ENCODE measurements at regions not wholly inside any gene's neighbourhood (a gene's known extent, or its start where the extent isn't known, plus 50 kb on each side); places are given as distances from the start of the nearest gene placed in this dataset.

DNA sequence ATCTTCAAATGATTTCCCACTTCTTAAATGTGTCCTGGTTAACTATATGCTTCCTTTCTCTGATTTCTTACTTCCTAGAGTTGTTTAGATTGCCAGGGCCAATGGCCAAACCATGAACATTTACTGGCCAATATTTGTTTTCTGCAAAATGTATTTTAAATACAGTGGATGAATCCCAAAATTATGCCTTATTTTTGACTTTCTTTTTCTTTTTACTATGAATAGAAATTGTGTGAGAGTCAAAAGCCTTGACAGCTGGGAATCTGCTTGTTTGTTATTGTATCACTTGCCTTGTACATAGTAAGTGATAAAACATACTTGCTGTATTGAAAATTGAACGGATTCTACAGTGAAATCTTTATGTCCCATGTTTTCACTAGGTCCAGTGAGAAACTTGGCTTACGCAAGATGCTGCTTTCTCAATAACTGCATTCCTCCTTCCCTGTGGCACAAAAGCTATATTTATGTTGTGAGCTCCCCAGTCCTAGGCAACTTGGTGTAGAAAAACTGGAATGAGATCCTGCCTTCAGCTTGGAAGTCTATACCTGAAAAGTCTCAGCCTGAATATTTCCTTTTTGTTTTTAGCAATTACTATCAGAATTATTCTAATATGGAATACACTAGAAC, 295.2 kb downstream of the EPHA7 start:
- TF ChIP-seq REST (IDR thresholded peaks at IDR 0.05; ENCODE audit: borderline replicate concordance): no peak
- TF ChIP-seq POLR2AphosphoS5 (IDR thresholded peaks at IDR 0.05): no peak
- no peak for TF ChIP-seq SMC3 (conservative IDR thresholded peaks at IDR 0.05; ENCODE audit: poor library complexity)
- no peak for TF ChIP-seq EZH2 (IDR thresholded peaks at IDR 0.05; ENCODE audit: borderline replicate concordance, insufficient read depth, low read length, poor library complexity, severe bottlenecking)
- TF ChIP-seq RAD21 (conservative IDR thresholded peaks at IDR 0.05): no peak
- TF ChIP-seq MXI1 (conservative IDR thresholded peaks at IDR 0.05; ENCODE audit: poor library complexity, severe bottlenecking): no peak
- no peak for TF ChIP-seq TAF1 (IDR thresholded peaks at IDR 0.05; ENCODE audit: low read depth)
- TF ChIP-seq CTCF (IDR thresholded peaks at IDR 0.05; ENCODE audit: poor library complexity, severe bottlenecking): no peak
- no peak for TF ChIP-seq EP300 (conservative IDR thresholded peaks at IDR 0.05; ENCODE audit: poor library complexity, severe bottlenecking)
- H2AFZ ChIP-seq (ENCODE audit: low read depth, low read length): no peak overlapping the region
- H3K27ac ChIP-seq (ENCODE audit: low read length): no peak overlapping the region
- H3K4me3 ChIP-seq (ENCODE audit: low read length): no peak overlapping the region
- no peaks in the 10 kb centered on the region for H3K36me3 ChIP-seq (ENCODE audit: insufficient read depth, low read length)
- no peaks in the 10 kb centered on the region for H3K79me2 ChIP-seq (replicated peaks; ENCODE audit: insufficient read depth, low read length)
- H3K9me3 ChIP-seq (ENCODE audit: low read length): peaks cover 7% of the 10 kb centered on the region
- no peaks in the 10 kb centered on the region for H3K27me3 ChIP-seq (ENCODE audit: insufficient read depth, low read depth, low read length)
- no peak overlapping the region for H3K9ac ChIP-seq (ENCODE audit: low read length)
- no peaks in the 10 kb centered on the region for H4K20me1 ChIP-seq (ENCODE audit: insufficient read depth)
- H3K4me2 ChIP-seq (ENCODE audit: low read length): no peak overlapping the region
- no peaks in the 10 kb centered on the region for H3F3A ChIP-seq (ENCODE audit: insufficient read depth, low read length, poor library complexity, severe bottlenecking)
- H3K9me2 ChIP-seq (ENCODE audit: insufficient read depth, low read length): no peaks in the 10 kb centered on the region

DNA sequence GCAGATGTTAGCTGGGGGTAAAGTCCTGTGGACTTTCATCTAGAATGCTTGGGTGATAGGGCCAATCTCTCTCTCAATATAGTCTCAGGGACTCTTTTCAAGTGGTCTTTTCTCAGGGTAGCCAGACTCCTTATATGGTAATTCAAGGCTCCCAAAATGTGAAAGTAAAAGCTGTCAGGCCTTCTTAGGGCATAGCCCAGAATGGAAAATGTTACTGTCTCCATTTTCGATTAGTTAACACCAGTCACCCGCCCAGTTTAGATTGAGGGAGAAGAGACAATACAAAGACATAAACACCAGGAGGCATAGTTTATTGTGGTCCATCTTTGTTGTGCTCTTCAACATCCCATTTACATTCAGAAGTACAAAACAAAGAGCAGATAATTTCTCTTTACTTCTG, 295.8 kb downstream of the EPHA7 start:
- Histone ChIP-seq H3K79me2 (replicated peaks; ENCODE audit: insufficient read depth, low read length) (no peaks in the 10 kb centered on the region), H3K36me3 (ENCODE audit: insufficient read depth, low read length) (no peaks in the 10 kb centered on the region), H3K9me2 (ENCODE audit: insufficient read depth, low read length) (no peaks in the 10 kb centered on the region), H3K9ac (ENCODE audit: low read length) (no peak overlapping the region), H4K20me1 (ENCODE audit: insufficient read depth) (no peaks in the 10 kb centered on the region), H3K4me3 (ENCODE audit: low read length) (no peak overlapping the region), H3K9me3 (ENCODE audit: low read length) (peaks cover 7% of the 10 kb centered on the region), H2AFZ (ENCODE audit: low read depth, low read length) (no peak overlapping the region), H3F3A (ENCODE audit: insufficient read depth, low read length, poor library complexity, severe bottlenecking) (no peaks in the 10 kb centered on the region), H3K4me2 (ENCODE audit: low read length) (no peak overlapping the region), H3K27me3 (ENCODE audit: insufficient read depth, low read depth, low read length) (no peaks in the 10 kb centered on the region), H3K27ac (ENCODE audit: low read length) (no peak overlapping the region)
- TF ChIP-seq SMC3 (conservative IDR thresholded peaks at IDR 0.05; ENCODE audit: poor library complexity) (no peak), POLR2AphosphoS5 (IDR thresholded peaks at IDR 0.05) (no peak), TAF1 (IDR thresholded peaks at IDR 0.05; ENCODE audit: low read depth) (no peak), EZH2 (IDR thresholded peaks at IDR 0.05; ENCODE audit: borderline replicate concordance, insufficient read depth, low read length, poor library complexity, severe bottlenecking) (no peak), RAD21 (conservative IDR thresholded peaks at IDR 0.05) (no peak), CTCF (IDR thresholded peaks at IDR 0.05; ENCODE audit: poor library complexity, severe bottlenecking) (no peak), EP300 (conservative IDR thresholded peaks at IDR 0.05; ENCODE audit: poor library complexity, severe bottlenecking) (no peak), REST (IDR thresholded peaks at IDR 0.05; ENCODE audit: borderline replicate concordance) (no peak), MXI1 (conservative IDR thresholded peaks at IDR 0.05; ENCODE audit: poor library complexity, severe bottlenecking) (no peak)
